KG1 (cell line): ENCODE measurements at regions not wholly inside any gene's neighbourhood (a gene's known extent, or its start where the extent isn't known, plus 50 kb on each side); places are given as distances from the start of the nearest gene placed in this dataset.

Experiments used
- DNase-seq: peaks from one replicate; lab custom pipeline; 2025; lab: John Stamatoyannopoulos, UW

GRCh38 chr2:155689791-155690190, 642.7 kb downstream of the NR4A2 start:
- no peak for DNase-seq

- DNase-seq: no peak
Measured at GRCh38 chr2:155687181-155687580, 645.3 kb downstream of the NR4A2 start.

GRCh38 chr2:155679647-155680046, 652.9 kb downstream of the NR4A2 start:
- no peak for DNase-seq

- DNase-seq: no peak
Measured at GRCh38 chr2:155675920-155676319, 656.6 kb downstream of the NR4A2 start.

- DNase-seq: no peak
Measured at GRCh38 chr2:155665704-155666103, 666.8 kb downstream of the NR4A2 start.

GRCh38 chr2:155663265-155663664, 669.3 kb downstream of the NR4A2 start:
- no peak for DNase-seq

GRCh38 chr2:155662224-155662623, 670.3 kb downstream of the NR4A2 start:
- DNase-seq: no peak

GRCh38 chr2:155653176-155653575, 679.3 kb downstream of the NR4A2 start:
- no peak for DNase-seq

GRCh38 chr2:155651851-155652250, 680.7 kb downstream of the NR4A2 start:
- no peak for DNase-seq

GRCh38 chr2:155645791-155646190, 686.7 kb downstream of the NR4A2 start:
- DNase-seq: no peak

GRCh38 chr2:155643056-155643775, 689.3 kb downstream of the NR4A2 start:
- DNase-seq: no peak

GRCh38 chr2:155633887-155634570, 698.5 kb downstream of the NR4A2 start:
- DNase-seq: no peak

- DNase-seq: no peak
Measured at GRCh38 chr2:155633060-155633839, 699.3 kb downstream of the NR4A2 start.

- DNase-seq: no peak
Measured at GRCh38 chr2:155630760-155631159, 701.8 kb downstream of the NR4A2 start.

GRCh38 chr2:155622443-155622842, 710.1 kb downstream of the NR4A2 start:
- no peak for DNase-seq

- no peak for DNase-seq
Measured at GRCh38 chr2:155600914-155601760, 731.4 kb downstream of the NR4A2 start.

- no peak for DNase-seq
Measured at GRCh38 chr2:155600296-155600695, 732.2 kb downstream of the NR4A2 start.

GRCh38 chr2:155599834-155600233, 732.7 kb downstream of the NR4A2 start:
- DNase-seq: no peak

GRCh38 chr2:155583674-155584195, 748.8 kb downstream of the NR4A2 start:
- no peak for DNase-seq

GRCh38 chr2:155574941-155575340, 757.6 kb downstream of the NR4A2 start:
- DNase-seq: no peak

GRCh38 chr2:155547571-155547970, 785.0 kb downstream of the NR4A2 start:
- no peak for DNase-seq
